Right atrium auricular region (tissue), 2 donors: ENCODE measurements at regions not wholly inside any gene's neighbourhood (a gene's known extent, or its start where the extent isn't known, plus 50 kb on each side); places are given as distances from the start of the nearest gene placed in this dataset.

Experiments
- DNase-seq: peaks from one replicate; pipeline ENCODE4 v3.0.0-alpha.2; 2019; ENCODE audit warnings: low spot score
- H3K27ac ChIP-seq, 2 donors: fragments of 200-600 bp; sonication (generic); 1 replicate in 1 of 2; 2 replicates in 1 of 2; pipeline ENCODE4 v1.5.1; 2016 to 2019
- H3K27me3 ChIP-seq, 2 donors: fragments of 200-600 bp; sonication (generic); one replicate each; pipeline versions ENCODE4 v1.5.1 to v1.6.0; 2017 to 2019
- H3K36me3 ChIP-seq: fragments of 200-600 bp; sonication (generic); one replicate; pipeline ENCODE4 v1.5.1; 2016
- H3K4me1 ChIP-seq, 2 donors: fragments of 200-600 bp; sonication (generic); one replicate each; pipeline versions ENCODE4 v1.5.1 to v1.6.0; 2017 to 2019
- H3K4me3 ChIP-seq, 2 donors: fragments of 200-600 bp; sonication (generic); 1 replicate in 1 of 2; 2 replicates in 1 of 2; pipeline ENCODE4 v1.5.1; 2017 to 2019; ENCODE audit warnings: mild to moderate bottlenecking in 1 of 2, moderate library complexity in 1 of 2
- H3K9me3 ChIP-seq, 2 donors: fragments of 200-600 bp; sonication (generic); one replicate each; pipeline ENCODE4 v1.5.1; 2019
- CTCF ChIP-seq, 2 donors: fragments of 200-600 bp; sonication (generic); IDR thresholded peaks; one replicate each; pipeline ENCODE4 v1.5.1; 2019; ENCODE audit warnings: antibody characterized with exemption in 2 of 2

GRCh38 chr14:95006479-95006878 lies 150.8 kb downstream of the DICER1 start:
- no peak overlapping the region for H3K4me3 ChIP-seq
- TF ChIP-seq CTCF (IDR thresholded peaks at IDR 0.05), result no peak
- H3K4me1 ChIP-seq, result peaks cover 0 to 18% of the 10 kb centered on the region in 2 donors
- H3K27ac ChIP-seq, result no peak overlapping the region
- no peak for DNase-seq
- H3K9me3 ChIP-seq, result no peaks in the 10 kb centered on the region
- H3K27me3 ChIP-seq, result no peaks in the 10 kb centered on the region
- H3K36me3 ChIP-seq, result no peaks in the 10 kb centered on the region

- DNase-seq, result no peak
- peaks cover 0 to 15% of the 10 kb centered on the region in 2 donors for H3K4me1 ChIP-seq
- no peak for TF ChIP-seq CTCF (IDR thresholded peaks at IDR 0.05)
- no peaks in the 10 kb centered on the region for H3K9me3 ChIP-seq
- no peaks in the 10 kb centered on the region for H3K36me3 ChIP-seq
- H3K4me3 ChIP-seq, result no peak overlapping the region
- no peaks in the 10 kb centered on the region for H3K27me3 ChIP-seq
- no peak overlapping the region for H3K27ac ChIP-seq
These were observed 151.3 kb downstream of the DICER1 start for GRCh38 chr14:95006051-95006450.

- no peak for TF ChIP-seq CTCF (IDR thresholded peaks at IDR 0.05)
- no peaks in the 10 kb centered on the region for H3K27me3 ChIP-seq
- no peaks in the 10 kb centered on the region for H3K4me1 ChIP-seq
- no peak overlapping the region for H3K27ac ChIP-seq
- H3K9me3 ChIP-seq, result no peaks in the 10 kb centered on the region
- no peak overlapping the region for H3K4me3 ChIP-seq
- no peaks in the 10 kb centered on the region for H3K36me3 ChIP-seq
- no peak for DNase-seq
These were observed 154.0 kb downstream of the DICER1 start for GRCh38 chr14:95003099-95003960.

GRCh38 chr14:94998685-94999084 lies 158.6 kb downstream of the DICER1 start:
- Histone ChIP-seq H3K4me3 (no peak overlapping the region), H3K27me3 (no peaks in the 10 kb centered on the region), H3K9me3 (no peaks in the 10 kb centered on the region), H3K36me3 (no peaks in the 10 kb centered on the region), H3K27ac (no peak overlapping the region), H3K4me1 (no peaks in the 10 kb centered on the region)
- TF ChIP-seq CTCF (IDR thresholded peaks at IDR 0.05), result no peak
- no peak for DNase-seq

GRCh38 chr14:94998110-94998509 lies 159.2 kb downstream of the DICER1 start:
- no peak overlapping the region for H3K4me3 ChIP-seq
- no peaks in the 10 kb centered on the region for H3K27me3 ChIP-seq
- H3K4me1 ChIP-seq, result no peaks in the 10 kb centered on the region
- no peak overlapping the region for H3K27ac ChIP-seq
- TF ChIP-seq CTCF (IDR thresholded peaks at IDR 0.05), result no peak
- no peaks in the 10 kb centered on the region for H3K36me3 ChIP-seq
- no peak for DNase-seq
- H3K9me3 ChIP-seq, result no peaks in the 10 kb centered on the region

GRCh38 chr14:94995551-94995950 lies 161.8 kb downstream of the DICER1 start:
- DNase-seq, result no peak
- TF ChIP-seq CTCF (IDR thresholded peaks at IDR 0.05), result no peak
- no peaks in the 10 kb centered on the region for H3K4me1 ChIP-seq
- H3K27ac ChIP-seq, result no peak overlapping the region
- H3K9me3 ChIP-seq, result no peaks in the 10 kb centered on the region
- H3K4me3 ChIP-seq, result no peak overlapping the region
- H3K27me3 ChIP-seq, result no peaks in the 10 kb centered on the region
- no peaks in the 10 kb centered on the region for H3K36me3 ChIP-seq
